SK-N-SH treated with all-trans-retinoic acid at 6 μM for 48 hours (cell line): ENCODE measurements at regions not wholly inside any gene's neighbourhood (a gene's known extent, or its start where the extent isn't known, plus 50 kb on each side); places are given as distances from the start of the nearest gene placed in this dataset.

Experiments used
- ATAC-seq: fragments of 200-7000 bp; cut with Tn5 transposase; 3 replicates; pipeline ENCODE4 v1.9.1; 2020; ENCODE audit warnings: mild to moderate bottlenecking, moderate library complexity
- ARNTL ChIP-seq: fragments of 450-650 bp; formaldehyde crosslinking; IDR thresholded peaks from 2 replicates; pipeline ENCODE4 v1.5.0; 2020; ENCODE audit warnings: low read depth, mild to moderate bottlenecking, moderate library complexity, borderline replicate concordance
- BACH2 ChIP-seq: fragments of 250-450 bp; sonication (Bioruptor Pico); IDR thresholded peaks from 2 replicates; pipeline ENCODE4 v1.9.0; 2021; ENCODE audit warnings: mild to moderate bottlenecking, borderline replicate concordance
- CREB5 ChIP-seq: fragments of 250-450 bp; sonication (Bioruptor Pico); IDR thresholded peaks from 2 replicates; pipeline ENCODE4 v1.5.1; 2020; ENCODE audit warnings: low read depth, mild to moderate bottlenecking, moderate library complexity
- CSDC2 ChIP-seq: fragments of 250-450 bp; sonication (Bioruptor Pico); IDR thresholded peaks from 2 replicates; pipeline ENCODE4 v1.5.0; 2020; ENCODE audit warnings: mild to moderate bottlenecking, moderate library complexity
- CSRNP3 ChIP-seq: fragments of 250-450 bp; sonication (Bioruptor Pico); IDR thresholded peaks from 2 replicates; pipeline ENCODE4 v1.5.1; 2021; ENCODE audit warnings: mild to moderate bottlenecking, moderate library complexity
- ESRRG ChIP-seq: fragments of 250-450 bp; sonication (Bioruptor Pico); IDR thresholded peaks from 2 replicates; pipeline ENCODE4 v1.6.1; 2021; ENCODE audit warnings: mild to moderate bottlenecking
- GLIS3 ChIP-seq: fragments of 250-450 bp; sonication (Bioruptor Pico); IDR thresholded peaks from 2 replicates; pipeline ENCODE4 v1.5.0; 2020; ENCODE audit warnings: mild to moderate bottlenecking, moderate library complexity
- ISL1 ChIP-seq: fragments of 250-450 bp; sonication (Bioruptor Pico); IDR thresholded peaks from 2 replicates; pipeline ENCODE4 v2.1.2; 2022; ENCODE audit warnings: mild to moderate bottlenecking, moderate library complexity
- OSR1 ChIP-seq: fragments of 250-450 bp; sonication (Bioruptor Pico); IDR thresholded peaks from 2 replicates; pipeline ENCODE4 v1.8.0; 2022; ENCODE audit warnings: moderate library complexity, mild to moderate bottlenecking, inconsistent platforms
- PATZ1 ChIP-seq: fragments of 250-450 bp; sonication (Bioruptor Pico); IDR thresholded peaks from 2 replicates; pipeline ENCODE4 v1.8.0; 2020; ENCODE audit warnings: mild to moderate bottlenecking, moderate library complexity, borderline replicate concordance
- POU6F1 ChIP-seq: fragments of 250-450 bp; sonication (Bioruptor Pico); IDR thresholded peaks from 2 replicates; pipeline ENCODE4 v1.8.0; 2021; ENCODE audit warnings: low read depth, mild to moderate bottlenecking, moderate library complexity, borderline replicate concordance
- PPARA ChIP-seq: fragments of 250-450 bp; sonication (Bioruptor Pico); IDR thresholded peaks from 2 replicates; pipeline ENCODE4 v1.5.0; 2020; ENCODE audit warnings: mild to moderate bottlenecking, borderline replicate concordance
- RARB ChIP-seq: fragments of 250-450 bp; sonication (Bioruptor Pico); IDR thresholded peaks from 2 replicates; pipeline ENCODE4 v1.8.0; 2021; ENCODE audit warnings: mild to moderate bottlenecking, moderate library complexity
- SNAI2 ChIP-seq: fragments of 250-450 bp; sonication (Bioruptor Pico); IDR thresholded peaks from 2 replicates; pipeline ENCODE4 v1.5.0; 2020; ENCODE audit warnings: mild to moderate bottlenecking, moderate library complexity
- TCF4 ChIP-seq: fragments of 250-450 bp; sonication (Bioruptor Pico); IDR thresholded peaks from 2 replicates; pipeline ENCODE4 v1.8.0; 2021; ENCODE audit warnings: mild to moderate bottlenecking, moderate library complexity, borderline replicate concordance
- TOX ChIP-seq: fragments of 250-450 bp; sonication (Bioruptor Pico); IDR thresholded peaks from 2 replicates; pipeline ENCODE4 v1.8.0; 2021; ENCODE audit warnings: mild to moderate bottlenecking, moderate library complexity, borderline replicate concordance
- TSHZ2 ChIP-seq: fragments of 250-450 bp; sonication (Bioruptor Pico); IDR thresholded peaks from 2 replicates; pipeline ENCODE4 v1.5.0; 2020; ENCODE audit warnings: mild to moderate bottlenecking, moderate library complexity
- ZC3H10 ChIP-seq: fragments of 250-450 bp; sonication (Bioruptor Pico); IDR thresholded peaks from 2 replicates; pipeline ENCODE4 v1.5.1; 2021; ENCODE audit warnings: mild to moderate bottlenecking, moderate library complexity
- ZFP3 ChIP-seq: fragments of 250-450 bp; sonication (Bioruptor Pico); IDR thresholded peaks from 2 replicates; pipeline ENCODE4 v1.5.0; 2020; ENCODE audit warnings: mild to moderate bottlenecking, moderate library complexity
- ZFP30 ChIP-seq: fragments of 450-650 bp; formaldehyde crosslinking; IDR thresholded peaks from 2 replicates; pipeline ENCODE4 v1.5.0; 2022; ENCODE audit warnings: mild to moderate bottlenecking, moderate library complexity
- ZNF565 ChIP-seq: fragments of 450-650 bp; formaldehyde crosslinking; conservative IDR thresholded peaks from 2 replicates; pipeline ENCODE4 v1.5.0; 2020; ENCODE audit warnings: low read depth, mild to moderate bottlenecking, moderate library complexity
- ZNF70 ChIP-seq: fragments of 450-650 bp; formaldehyde crosslinking; IDR thresholded peaks from 2 replicates; pipeline ENCODE4 v1.5.0; 2020; ENCODE audit warnings: mild to moderate bottlenecking, moderate library complexity

- TF ChIP-seq SNAI2 (no peak), POU6F1 (CRISPR knock-in tag) (no peak), ESRRG (CRISPR knock-in tag) (no peak), ARNTL (CRISPR knock-in tag) (no peak), ZNF565 (CRISPR knock-in tag) (no peak), ZFP30 (CRISPR knock-in tag) (no peak), TCF4 (CRISPR knock-in tag) (no peak), ZC3H10 (CRISPR knock-in tag) (no peak), RARB (CRISPR knock-in tag) (no peak), ZFP3 (no peak), TOX (no peak), ISL1 (no peak), BACH2 (CRISPR knock-in tag) (no peak), TSHZ2 (CRISPR knock-in tag) (no peak), CSRNP3 (CRISPR knock-in tag) (no peak), ZNF70 (CRISPR knock-in tag) (no peak), OSR1 (CRISPR knock-in tag) (no peak), PPARA (CRISPR knock-in tag) (no peak)
- TF ChIP-seq, all 23 proteins: peak for 0
- no peak for ATAC-seq
These were observed 161.2 kb upstream of the SMIM23 start for GRCh38 chr5:171624396-171624795.

GRCh38 chr5:171625646-171626045 is 160.0 kb upstream of the SMIM23 start:
- no peak for ATAC-seq
- TF ChIP-seq RARB (CRISPR knock-in tag) (no peak), TCF4 (CRISPR knock-in tag) (no peak), CREB5 (no peak), CSRNP3 (CRISPR knock-in tag) (no peak), GLIS3 (no peak), ZNF565 (CRISPR knock-in tag) (no peak), ZFP30 (CRISPR knock-in tag) (no peak), PPARA (CRISPR knock-in tag) (no peak), ESRRG (CRISPR knock-in tag) (no peak), SNAI2 (no peak), ZC3H10 (CRISPR knock-in tag) (no peak)

GRCh38 chr5:171627936-171628632 is 157.5 kb upstream of the SMIM23 start:
- no peak for ATAC-seq
- TF ChIP-seq BACH2 (CRISPR knock-in tag) (no peak), PPARA (CRISPR knock-in tag) (no peak), SNAI2 (no peak), CSDC2 (no peak), GLIS3 (no peak), ZNF565 (CRISPR knock-in tag) (no peak), PATZ1 (CRISPR knock-in tag) (no peak), TOX (no peak), POU6F1 (CRISPR knock-in tag) (no peak)
